K562 (cell line): ENCODE measurements at regions not wholly inside any gene's neighbourhood (a gene's known extent, or its start where the extent isn't known, plus 50 kb on each side); places are given as distances from the start of the nearest gene placed in this dataset.

Experiments
- ATAC-seq: fragments of 200-7000 bp; cut with Tn5 transposase; 3 replicates; pipeline ENCODE4 v1.9.1; 2020; ENCODE audit warnings: moderate library complexity
- BruUV-seq: library from RNA; stranded (reverse); fragments of 400-500 nt; replicated peaks from 2 replicates; lab custom pipeline; 2021; lab: Mats Ljungman, UMichigan
- CTCF ChIA-PET: fragments of 300-600 bp; formaldehyde crosslinking; extraction: SDS; loops from one replicate; lab custom pipeline; 2021; ENCODE audit warnings: low intra/inter-chr PET ratio; lab: Yijun Ruan, JAX
- POLR2A ChIA-PET: fragments of 300-600, 350-650 bp; sonication (Branson Sonifier 250); formaldehyde crosslinking; extraction: SDS; loops from one replicate; lab custom pipeline; 2021; ENCODE audit warnings: antibody characterized with exemption, inconsistent platforms; lab: Yijun Ruan, JAX
- DNase-seq, 4 experiments: peaks; one replicate each; pipeline versions ENCODE4 v3.0.0 to v3.0.0-alpha.2; 2011 to 2018; ENCODE audit warnings: low spot score in 3 of 4, mixed read lengths in 3 of 4; ENCODE audit errors: extremely low read depth in 1 of 4
- FAIRE-seq: peaks from 2 replicates; lab custom pipeline; 2011; peaks lifted over from hg19 to GRCh38; lab: Jason Lieb, UNC
- H2AFZ ChIP-seq: 2 replicates; pipeline ENCODE4 v1.6.0; 2011; ENCODE audit warnings: low read depth, low read length, control low read depth, inconsistent platforms
- H3K27ac ChIP-seq: fragments of 200-600 bp; 3 replicates; pipeline ENCODE4 v1.8.0; 2011; ENCODE audit warnings: low read depth, mild to moderate bottlenecking, control low read depth, inconsistent platforms, low read length, moderate library complexity, mixed read lengths; ENCODE audit errors: extremely low read depth
- H3K27me3 ChIP-seq, 2 experiments: fragments of 300-600 bp in 1 of 2; 2 replicates in 1 of 2; 3 replicates in 1 of 2; pipeline versions ENCODE4 v1.6.0 to v1.8.0; 2011; ENCODE audit warnings: inconsistent platforms in 2 of 2, low read length in 2 of 2, mild to moderate bottlenecking in 1 of 2, mixed read lengths in 1 of 2, moderate library complexity in 1 of 2; ENCODE audit not compliant: control insufficient read depth in 2 of 2, insufficient read depth in 2 of 2
- H3K36me3 ChIP-seq: fragments of 300-600 bp; 3 replicates; pipeline ENCODE4 v1.8.0; 2011; ENCODE audit warnings: mild to moderate bottlenecking, low read length, inconsistent platforms; ENCODE audit not compliant: control insufficient read depth, insufficient read depth
- H3K4me1 ChIP-seq, 2 experiments: fragments of 200-600 bp in 1 of 2; replicated peaks in 1 of 2; 2 replicates in 1 of 2; 3 replicates in 1 of 2; pipeline versions ENCODE4 v1.5.1 to v1.8.0; 2011; ENCODE audit warnings: inconsistent platforms in 2 of 2, low read length in 2 of 2, mild to moderate bottlenecking in 1 of 2, mixed read lengths in 1 of 2, moderate library complexity in 1 of 2; ENCODE audit not compliant: control insufficient read depth in 2 of 2, insufficient read depth in 2 of 2
- H3K4me2 ChIP-seq: 2 replicates; pipeline ENCODE4 v1.6.1; 2011; ENCODE audit warnings: low read length, control low read depth, inconsistent platforms, mixed read lengths; ENCODE audit not compliant: insufficient read depth
- H3K4me3 ChIP-seq: fragments of 200-600 bp; sonication (generic), shearing (Covaris generic); 2 replicates; pipeline ENCODE4 v1.5.1; 2016; ENCODE audit warnings: control low read depth, inconsistent platforms
- H3K79me2 ChIP-seq: fragments of 200-600 bp; 3 replicates; pipeline ENCODE4 v1.8.0; 2011; ENCODE audit warnings: low read length, inconsistent platforms; ENCODE audit not compliant: control insufficient read depth, insufficient read depth
- H3K9ac ChIP-seq, 2 experiments: 2 replicates each; pipeline versions ENCODE4 v1.6.0 to v1.6.1; 2011; ENCODE audit warnings: low read depth in 2 of 2, low read length in 2 of 2, control low read depth in 1 of 2, inconsistent platforms in 1 of 2, mild to moderate bottlenecking in 1 of 2, mixed read lengths in 1 of 2; ENCODE audit not compliant: insufficient read depth in 1 of 2
- H3K9me1 ChIP-seq: one replicate; pipeline ENCODE4 v1.6.0; 2011; ENCODE audit warnings: inconsistent platforms, mild to moderate bottlenecking, low read length, moderate library complexity; ENCODE audit not compliant: control insufficient read depth, insufficient read depth
- H3K9me3 ChIP-seq: replicated peaks from 2 replicates; pipeline ENCODE4 v1.5.1; 2011; ENCODE audit warnings: low read depth, low read length, inconsistent platforms; ENCODE audit not compliant: control insufficient read depth, insufficient read depth
- H4K20me1 ChIP-seq: replicated peaks from 2 replicates; pipeline ENCODE4 v1.6.1; 2011; ENCODE audit warnings: low read length, inconsistent platforms, mixed read lengths; ENCODE audit not compliant: control insufficient read depth, insufficient read depth
- CHD7 ChIP-seq: fragments of 200-600 bp; sonication (generic); IDR thresholded peaks from one replicate; pipeline ENCODE4 v1.6.1; 2012; ENCODE audit warnings: mild to moderate bottlenecking, low read depth, low read length, inconsistent platforms
- PHTF2 ChIP-seq: fragments of 250-450 bp; sonication (Bioruptor Pico); IDR thresholded peaks from 2 replicates; pipeline ENCODE4 v1.5.0; 2021; ENCODE audit warnings: mild to moderate bottlenecking
- PKNOX1 ChIP-seq: fragments of 450-650 bp; IDR thresholded peaks from 2 replicates; pipeline ENCODE4 v1.6.1; 2016
- SMARCA4 ChIP-seq: fragments of 450-650 bp; IDR thresholded peaks from 2 replicates; pipeline ENCODE4 v1.6.1; 2016
- TEAD4 ChIP-seq, 2 experiments: sonication (generic) in 1 of 2; formaldehyde crosslinking in 1 of 2; IDR thresholded peaks; 2 replicates each; pipeline versions ENCODE4 v1.6.1 to v1.8.0; 2012 to 2022; ENCODE audit warnings: borderline replicate concordance in 1 of 2, inconsistent platforms in 1 of 2, low read length in 1 of 2, mild to moderate bottlenecking in 1 of 2, missing genetic modification reagents in 1 of 2
- ZNF263 ChIP-seq: sonication (generic); formaldehyde crosslinking; IDR thresholded peaks from 2 replicates; pipeline ENCODE4 v1.8.0; 2022; ENCODE audit warnings: mild to moderate bottlenecking, missing genetic modification reagents, borderline replicate concordance
- WGBS: fragments of 100-300 bp; shearing (Covaris generic); methylation state at CpG from one replicate; pipeline ENCODE4 v1.1.6; 2016; ENCODE audit warnings: low coverage, mixed read lengths; ENCODE audit not compliant: insufficient coverage; ENCODE audit errors: missing lambda C conversion rate; 5-methylcytosine and 5-hydroxymethylcytosine counted together
- in situ Hi-C: fragments of 300-500 bp; cut with MboI; formaldehyde crosslinking; loops from 4 replicates; pipeline ENCODE4 v1.15.0; 2018; ENCODE audit warnings: inconsistent platforms, mixed read lengths
- intact Hi-C: fragments of 100-400 bp; cut with micrococcal nuclease; formaldehyde crosslinking; loops from 2 replicates; pipeline ENCODE4 v1.14.2; 2022

GRCh38 chr9:118618849-118619248 lies 750.4 kb downstream of the BRINP1 start:
- TF ChIP-seq PHTF2 (CRISPR knock-in tag): no peak
- no peak for TF ChIP-seq SMARCA4
- TF ChIP-seq ZNF263 (CRISPR knock-in tag): no peak
- TF ChIP-seq PKNOX1: no peak
- TF ChIP-seq CHD7: no peak
- TF ChIP-seq TEAD4 (IDR thresholded peaks at IDR 0.05; ENCODE audit: low read length): no peak
- no peak for TF ChIP-seq TEAD4 (CRISPR knock-in tag; IDR thresholded peaks at IDR 0.05; ENCODE audit: borderline replicate concordance)
- Histone ChIP-seq H3K36me3 (no peaks in the 10 kb centered on the region), H3K79me2 (no peaks in the 10 kb centered on the region), H3K4me2 (no peak overlapping the region), H3K4me3 (no peak overlapping the region), H3K9me1 (no peaks in the 10 kb centered on the region), H3K9ac (no peak overlapping the region), H2AFZ (no peak overlapping the region), H3K27ac (no peak overlapping the region), H3K27me3 (no peaks in the 10 kb centered on the region), H4K20me1 (no peaks in the 10 kb centered on the region), H3K9me3 (0 out of 2 replicates have a peak, but pooled peaks cover 2% of the 10 kb centered on the region), H3K4me1 (no peaks in the 10 kb centered on the region)
- no TSS peak for BruUV-seq
- no peak for FAIRE-seq
- no peak for ATAC-seq
- intact Hi-C loops: no loop called here
- in situ Hi-C loops: no loop called here
- ChIA-PET POLR2A (no interaction called here), CTCF (interaction anchor here (1.1 kb wide), 1 partner anchor 11 kb away, joined by 3 read pairs; no protein-coding TSS in a partner anchor)
- WGBS: 0% methylated on average over 2 of the region's 2 CpGs
- DNase-seq: no peak
